ENCODE measurements at regions not wholly inside any gene's neighbourhood (a gene's known extent, or its start where the extent isn't known, plus 50 kb on each side); places are given as distances from the start of the nearest gene placed in this dataset.

- Histone ChIP-seq H3K4me3 (no peak overlapping the region), H3K9me3 (no peaks in the 10 kb centered on the region), H3K36me3 (no peaks in the 10 kb centered on the region), H3K4me1 (peaks cover 0 to 7% (median 0%) of the 10 kb centered on the region in 12 donors), H3K27ac (no peak overlapping the region), H3K27me3 (peaks cover 0 to 26% (median 17%) of the 10 kb centered on the region in 9 donors)
- WGBS, 4 donors: 88 to 94% (median 91%) methylated on average over 26 to 30 of the region's 30 CpGs
- ATAC-seq (no peak), DNase-seq (no peak)
- intact Hi-C loops (cut with DNase I): loop anchor here in 3 of 10 donors (5.0 to 10.0 kb wide), 2 partner anchors 208 to 211 kb away; no protein-coding TSS in a partner anchor
- TF ChIP-seq POLR2A (IDR thresholded peaks at IDR 0.05) (no peak), CTCF (IDR thresholded peaks at IDR 0.05) (no peak)
Observed at GRCh38 chr16:87066133-87067002, 250.8 kb downstream of the C16orf95 start.

- Histone ChIP-seq H3K27me3 (peaks cover 0 to 29% (median 17%) of the 10 kb centered on the region in 9 donors), H3K4me3 (no peak overlapping the region), H3K4me1 (peaks cover 0 to 7% (median 0%) of the 10 kb centered on the region in 12 donors), H3K9me3 (no peaks in the 10 kb centered on the region), H3K27ac (no peak overlapping the region), H3K36me3 (no peaks in the 10 kb centered on the region)
- ATAC-seq (no peak), DNase-seq (no peak)
- TF ChIP-seq POLR2A (IDR thresholded peaks at IDR 0.05): no peak
- TF ChIP-seq CTCF (IDR thresholded peaks at IDR 0.05): no peak
- 85 to 93% (median 90%) methylated on average over 24 of the region's 24 CpGs for WGBS, 4 donors
- intact Hi-C loops (cut with DNase I): loop anchor here in 3 of 10 donors (5.0 to 10.0 kb wide), 2 partner anchors 208 to 210 kb away; no protein-coding TSS in a partner anchor
Observed at GRCh38 chr16:87067003-87067556, 250.1 kb downstream of the C16orf95 start.

- Histone ChIP-seq H3K4me3 (no peak overlapping the region), H3K9me3 (no peaks in the 10 kb centered on the region)
Observed at GRCh38 chr16:87067836-87068761, 249.1 kb downstream of the C16orf95 start.

More at GRCh38 chr16:87067836-87068761, 249.1 kb downstream of the C16orf95 start:
- H3K36me3 ChIP-seq: no peaks in the 10 kb centered on the region
- H3K27ac ChIP-seq: no peak overlapping the region
- H3K4me1 ChIP-seq: no peaks in the 10 kb centered on the region
- no peak for TF ChIP-seq POLR2A (IDR thresholded peaks at IDR 0.05)
- TF ChIP-seq CTCF (IDR thresholded peaks at IDR 0.05): no peak
- ATAC-seq (no peak), DNase-seq (no peak)
- intact Hi-C loops (cut with DNase I): loop anchor here in 3 of 10 donors (5.0 to 10.0 kb wide), 2 partner anchors 207 to 209 kb away; no protein-coding TSS in a partner anchor
- peaks cover 0 to 29% (median 17%) of the 10 kb centered on the region in 9 donors for H3K27me3 ChIP-seq
- WGBS, 4 donors: 90 to 93% (median 91%) methylated on average over 34 to 40 of the region's 40 CpGs

Measured in heart left ventricle (tissue), 16 donors.